ENCODE measurements at regions not wholly inside any gene's neighbourhood (a gene's known extent, or its start where the extent isn't known, plus 50 kb on each side); places are given as distances from the start of the nearest gene placed in this dataset.

DNA sequence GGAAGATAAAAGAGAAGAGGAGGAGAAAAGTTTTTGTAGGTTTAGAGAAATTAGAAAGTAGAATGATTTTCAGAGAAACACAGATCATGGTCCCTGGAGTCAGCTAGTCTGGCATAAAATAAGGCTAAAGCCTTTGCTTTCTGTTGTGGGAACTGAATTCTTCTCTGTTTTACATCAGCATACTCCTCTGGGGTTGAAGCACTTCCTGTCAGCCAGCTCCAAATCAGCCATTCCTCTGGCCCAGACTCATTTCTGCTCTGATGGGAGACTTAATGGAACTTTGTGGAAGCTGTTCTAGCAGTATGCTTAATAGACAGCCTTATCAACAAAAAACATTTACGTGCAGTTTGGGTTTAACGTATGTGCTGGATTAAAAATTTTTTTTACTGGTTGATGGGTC, 143.2 kb downstream of the HMHB1 start:
- intact Hi-C loops (cut with DNase I): no loop called here
- Histone ChIP-seq H3K4me3 (ENCODE audit: low read length) (no peak overlapping the region), H3K9me3 (ENCODE audit: control insufficient read depth, low read length) (no peaks in the 10 kb centered on the region), H3K4me1 (ENCODE audit: control insufficient read depth, insufficient read depth, low read length) (no peaks in the 10 kb centered on the region), H3K27ac (ENCODE audit: low read length) (no peak overlapping the region), H3K27me3 (ENCODE audit: control insufficient read depth, insufficient read depth) (no peaks in the 10 kb centered on the region)
- WGBS: 39% methylated on average over 2 of the region's 2 CpGs
- ATAC-seq (peak; percentile 70 to 96), DNase-seq (peak; percentile 19 to 59 (median 52))

GRCh38 chr5:143957455-143957854, 145.5 kb downstream of the HMHB1 start:
- ATAC-seq (no peak), DNase-seq (no peak)
- WGBS: 85% methylated on average over 1 of the region's 1 CpG
- intact Hi-C loops (cut with DNase I): no loop called here
- Histone ChIP-seq H3K4me1 (ENCODE audit: control insufficient read depth, insufficient read depth, low read length) (no peaks in the 10 kb centered on the region), H3K27me3 (ENCODE audit: control insufficient read depth, insufficient read depth) (no peaks in the 10 kb centered on the region), H3K27ac (ENCODE audit: low read length) (no peak overlapping the region), H3K4me3 (ENCODE audit: low read length) (no peak overlapping the region), H3K9me3 (ENCODE audit: control insufficient read depth, low read length) (no peaks in the 10 kb centered on the region)

- H3K4me3 ChIP-seq (ENCODE audit: low read length): no peak overlapping the region
- DNase-seq: no peak
- H3K27ac ChIP-seq (ENCODE audit: low read length): no peak overlapping the region
- no peaks in the 10 kb centered on the region for H3K9me3 ChIP-seq (ENCODE audit: control insufficient read depth, low read length)
- WGBS: 94% methylated on average over 1 of the region's 1 CpG
- intact Hi-C loops (cut with DNase I): no loop called here
- no peaks in the 10 kb centered on the region for H3K27me3 ChIP-seq (ENCODE audit: control insufficient read depth, insufficient read depth)
- H3K4me1 ChIP-seq (ENCODE audit: control insufficient read depth, insufficient read depth, low read length): no peaks in the 10 kb centered on the region
- no peak for ATAC-seq
These were observed 150.2 kb downstream of the HMHB1 start for GRCh38 chr5:143962201-143962600.

GRCh38 chr5:143964919-143965318, 153.0 kb downstream of the HMHB1 start:
- DNase-seq: no peak
- intact Hi-C loops (cut with DNase I): no loop called here
- no peak overlapping the region for H3K27ac ChIP-seq (ENCODE audit: low read length)
- H3K27me3 ChIP-seq (ENCODE audit: control insufficient read depth, insufficient read depth): no peaks in the 10 kb centered on the region
- no peak overlapping the region for H3K4me3 ChIP-seq (ENCODE audit: low read length)
- ATAC-seq: no peak
- no peaks in the 10 kb centered on the region for H3K9me3 ChIP-seq (ENCODE audit: control insufficient read depth, low read length)
- WGBS: 97% methylated on average over 3 of the region's 3 CpGs
- H3K4me1 ChIP-seq (ENCODE audit: control insufficient read depth, insufficient read depth, low read length): no peaks in the 10 kb centered on the region

DNA sequence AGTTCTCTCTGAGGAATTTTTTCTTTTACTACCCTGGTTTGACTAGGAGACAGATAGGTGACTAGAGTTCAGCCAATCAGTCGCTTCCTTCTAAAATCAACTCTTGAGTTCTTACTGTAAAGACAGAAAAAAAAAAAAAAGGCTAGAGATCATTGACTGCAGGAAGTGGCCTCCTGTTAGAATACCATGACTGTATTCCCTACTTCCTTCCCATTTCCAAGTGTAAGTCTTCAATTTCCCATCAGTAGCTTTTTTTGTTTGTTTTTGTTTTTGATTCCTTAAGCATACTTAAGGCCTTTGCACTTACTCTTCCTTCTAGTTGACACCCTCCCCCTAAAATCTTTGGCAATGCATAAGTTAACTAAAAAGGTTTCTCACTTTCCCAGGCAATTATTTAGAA, 154.3 kb downstream of the HMHB1 start:
- no peaks in the 10 kb centered on the region for H3K4me1 ChIP-seq (ENCODE audit: control insufficient read depth, insufficient read depth, low read length)
- no peak overlapping the region for H3K27ac ChIP-seq (ENCODE audit: low read length)
- WGBS: 94% methylated on average over 1 of the region's 1 CpG
- H3K9me3 ChIP-seq (ENCODE audit: control insufficient read depth, low read length): no peaks in the 10 kb centered on the region
- DNase-seq (no peak), ATAC-seq (no peak)
- H3K27me3 ChIP-seq (ENCODE audit: control insufficient read depth, insufficient read depth): no peaks in the 10 kb centered on the region
- H3K4me3 ChIP-seq (ENCODE audit: low read length): no peak overlapping the region
- intact Hi-C loops (cut with DNase I): no loop called here

GRCh38 chr5:143968071-143968878, 156.3 kb downstream of the HMHB1 start:
- no peaks in the 10 kb centered on the region for H3K9me3 ChIP-seq (ENCODE audit: control insufficient read depth, low read length)
- H3K27ac ChIP-seq (ENCODE audit: low read length): no peak overlapping the region
- intact Hi-C loops (cut with DNase I): no loop called here
- DNase-seq: no peak
- no peak for ATAC-seq
- 86% methylated on average over 3 of the region's 3 CpGs for WGBS
- H3K4me3 ChIP-seq (ENCODE audit: low read length): no peak overlapping the region
- no peaks in the 10 kb centered on the region for H3K27me3 ChIP-seq (ENCODE audit: control insufficient read depth, insufficient read depth)
- H3K4me1 ChIP-seq (ENCODE audit: control insufficient read depth, insufficient read depth, low read length): no peaks in the 10 kb centered on the region

- no peak overlapping the region for H3K27ac ChIP-seq (ENCODE audit: low read length)
- H3K9me3 ChIP-seq (ENCODE audit: control insufficient read depth, low read length): no peaks in the 10 kb centered on the region
- H3K27me3 ChIP-seq (ENCODE audit: control insufficient read depth, insufficient read depth): no peaks in the 10 kb centered on the region
- DNase-seq (no peak), ATAC-seq (no peak)
- WGBS: 63% methylated on average over 3 of the region's 3 CpGs
- intact Hi-C loops (cut with DNase I): no loop called here
- no peak overlapping the region for H3K4me3 ChIP-seq (ENCODE audit: low read length)
- no peaks in the 10 kb centered on the region for H3K4me1 ChIP-seq (ENCODE audit: control insufficient read depth, insufficient read depth, low read length)
These were observed 158.2 kb downstream of the HMHB1 start for GRCh38 chr5:143970159-143970558.

DNA sequence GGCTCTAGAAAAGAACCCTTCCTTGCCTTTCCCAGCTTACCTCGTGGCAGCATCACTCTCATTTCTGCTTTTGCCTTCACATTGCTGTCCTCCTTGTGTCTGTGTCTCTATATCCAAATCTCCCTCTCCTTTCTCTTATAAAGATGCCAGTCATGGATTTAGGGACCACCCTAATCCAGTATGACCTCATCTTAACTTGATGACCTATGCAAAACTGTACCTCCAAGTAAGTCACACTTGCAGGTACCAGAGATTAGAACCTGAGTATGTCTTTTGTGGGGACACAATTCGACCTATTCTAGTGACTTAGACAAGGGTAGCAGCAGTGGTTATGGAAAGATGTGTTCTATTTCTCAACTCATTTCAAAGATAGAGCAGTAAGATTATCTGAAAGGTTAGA, 160.1 kb downstream of the HMHB1 start:
- H3K4me1 ChIP-seq (ENCODE audit: control insufficient read depth, insufficient read depth, low read length): no peaks in the 10 kb centered on the region
- no peaks in the 10 kb centered on the region for H3K9me3 ChIP-seq (ENCODE audit: control insufficient read depth, low read length)
- no peak overlapping the region for H3K4me3 ChIP-seq (ENCODE audit: low read length)
- WGBS: 73% methylated on average over 2 of the region's 2 CpGs
- H3K27me3 ChIP-seq (ENCODE audit: control insufficient read depth, insufficient read depth): no peaks in the 10 kb centered on the region
- DNase-seq: no peak
- ATAC-seq: no peak
- intact Hi-C loops (cut with DNase I): no loop called here
- no peak overlapping the region for H3K27ac ChIP-seq (ENCODE audit: low read length)

DNA sequence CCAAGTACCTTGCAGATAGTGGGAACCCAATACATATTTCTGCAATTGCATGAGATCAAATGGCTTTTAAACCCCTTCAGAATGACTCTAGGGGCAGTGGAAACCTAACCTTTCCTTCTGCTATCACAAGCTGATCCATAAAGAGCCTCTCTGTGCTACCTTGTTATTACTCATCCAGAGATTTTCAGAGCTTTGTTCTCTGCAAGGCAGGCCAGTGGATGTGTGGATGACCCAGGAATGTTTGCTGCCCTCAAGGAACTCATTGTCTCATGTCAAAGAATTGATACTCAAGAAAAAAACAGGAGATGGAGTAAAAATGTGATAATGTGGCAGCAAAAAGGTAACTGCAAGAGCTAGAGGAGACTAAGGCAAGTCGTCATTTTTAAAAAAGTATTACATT, 164.1 kb downstream of the HMHB1 start:
- no peaks in the 10 kb centered on the region for H3K27me3 ChIP-seq (ENCODE audit: control insufficient read depth, insufficient read depth)
- H3K4me1 ChIP-seq (ENCODE audit: control insufficient read depth, insufficient read depth, low read length): no peaks in the 10 kb centered on the region
- H3K9me3 ChIP-seq (ENCODE audit: control insufficient read depth, low read length): no peaks in the 10 kb centered on the region
- H3K4me3 ChIP-seq (ENCODE audit: low read length): no peak overlapping the region
- ATAC-seq (no peak), DNase-seq (no peak)
- intact Hi-C loops (cut with DNase I): no loop called here
- WGBS: 99% methylated on average over 1 of the region's 1 CpG
- no peak overlapping the region for H3K27ac ChIP-seq (ENCODE audit: low read length)

GRCh38 chr5:143977891-143978461, 166.0 kb downstream of the HMHB1 start:
- Histone ChIP-seq H3K4me3 (ENCODE audit: low read length) (no peak overlapping the region), H3K9me3 (ENCODE audit: control insufficient read depth, low read length) (no peaks in the 10 kb centered on the region), H3K27me3 (ENCODE audit: control insufficient read depth, insufficient read depth) (no peaks in the 10 kb centered on the region), H3K4me1 (ENCODE audit: control insufficient read depth, insufficient read depth, low read length) (no peaks in the 10 kb centered on the region), H3K27ac (ENCODE audit: low read length) (no peak overlapping the region)
- WGBS: 98% methylated on average over 1 of the region's 1 CpG
- ATAC-seq (no peak), DNase-seq (no peak)
- intact Hi-C loops (cut with DNase I): no loop called here

GRCh38 chr5:143979044-143979690, 167.2 kb downstream of the HMHB1 start:
- no peak overlapping the region for H3K4me3 ChIP-seq (ENCODE audit: low read length)

More at GRCh38 chr5:143979044-143979690, 167.2 kb downstream of the HMHB1 start:
- no peak for DNase-seq
- Histone ChIP-seq H3K4me1 (ENCODE audit: control insufficient read depth, insufficient read depth, low read length) (no peaks in the 10 kb centered on the region), H3K27ac (ENCODE audit: low read length) (no peak overlapping the region), H3K9me3 (ENCODE audit: control insufficient read depth, low read length) (no peaks in the 10 kb centered on the region), H3K27me3 (ENCODE audit: control insufficient read depth, insufficient read depth) (no peaks in the 10 kb centered on the region)
- intact Hi-C loops (cut with DNase I): no loop called here
- 100% methylated on average over 1 of the region's 1 CpG for WGBS
- no peak for ATAC-seq

Data from right cardiac atrium (tissue), 5 donors.